ENCODE measurements at regions not wholly inside any gene's neighbourhood (a gene's known extent, or its start where the extent isn't known, plus 50 kb on each side); places are given as distances from the start of the nearest gene placed in this dataset.
"Not testable (repeated sequence)": the region's sequence is repeated elsewhere in the genome, so short reads cannot be mapped to it uniquely, and the experiment has no call there.

DNA sequence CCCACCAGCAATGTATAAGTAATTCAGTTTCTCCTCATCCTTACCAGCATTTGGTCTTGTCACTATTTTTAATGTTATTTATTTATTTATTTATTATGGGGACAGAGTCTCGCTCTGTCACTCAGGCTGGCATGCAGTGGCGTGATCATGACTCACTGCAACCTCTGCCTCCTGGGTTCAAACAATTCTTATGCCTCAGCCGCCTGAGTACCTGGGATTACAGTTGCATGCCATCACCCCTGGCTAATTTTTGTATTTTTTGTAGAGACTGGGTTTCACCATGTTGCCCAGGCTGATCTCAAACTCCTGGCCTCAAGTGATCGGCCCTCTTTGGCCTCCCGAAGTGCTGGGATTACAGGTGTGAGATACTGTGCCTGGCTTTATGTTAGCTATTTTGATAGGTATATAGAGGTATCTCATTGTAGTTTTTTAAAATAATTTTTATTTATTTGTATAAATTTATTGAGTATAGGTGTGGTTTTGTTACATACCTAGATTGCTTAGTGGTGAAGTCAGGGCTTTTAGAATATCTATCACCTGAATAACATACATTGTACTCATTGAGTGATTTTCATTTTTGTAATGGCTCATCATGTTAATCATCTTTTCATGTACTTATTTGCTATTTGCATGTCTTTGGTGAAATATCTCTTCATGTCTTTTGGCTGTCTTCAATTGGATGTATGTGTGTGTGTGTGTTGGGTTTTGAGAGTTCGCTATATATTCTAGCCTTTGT is 53.3 kb downstream of the TANC2 start:
- DNase-seq (ENCODE audit: low spot score): no peak

- DNase-seq (ENCODE audit: low spot score): no peak
Measured at GRCh38 chr17:63022567-63022966, 56.5 kb downstream of the TANC2 start.

DNA sequence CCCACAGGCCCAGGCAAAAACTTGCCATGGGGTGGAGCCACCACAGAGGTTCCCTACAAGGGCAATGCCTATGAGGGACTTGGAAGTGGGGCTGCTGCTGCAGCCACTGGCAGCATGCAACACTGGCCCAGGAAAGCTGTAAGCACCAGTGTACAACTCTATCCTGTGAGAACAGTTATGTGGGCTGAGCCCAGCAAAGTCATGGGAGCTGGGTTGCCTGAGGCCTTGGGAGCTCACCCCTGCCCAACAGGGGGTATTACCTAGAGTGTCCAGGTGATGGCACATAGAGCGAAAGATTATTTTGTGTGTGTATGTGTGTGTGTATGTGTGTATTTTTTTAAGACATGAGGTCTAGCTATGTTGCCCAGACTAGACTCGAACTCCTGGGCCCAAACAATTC is 57.0 kb downstream of the TANC2 start:
- DNase-seq (ENCODE audit: low spot score): no peak

GRCh38 chr17:63024201-63024600 is 58.2 kb downstream of the TANC2 start:
- no peak for DNase-seq (ENCODE audit: low spot score)

DNA sequence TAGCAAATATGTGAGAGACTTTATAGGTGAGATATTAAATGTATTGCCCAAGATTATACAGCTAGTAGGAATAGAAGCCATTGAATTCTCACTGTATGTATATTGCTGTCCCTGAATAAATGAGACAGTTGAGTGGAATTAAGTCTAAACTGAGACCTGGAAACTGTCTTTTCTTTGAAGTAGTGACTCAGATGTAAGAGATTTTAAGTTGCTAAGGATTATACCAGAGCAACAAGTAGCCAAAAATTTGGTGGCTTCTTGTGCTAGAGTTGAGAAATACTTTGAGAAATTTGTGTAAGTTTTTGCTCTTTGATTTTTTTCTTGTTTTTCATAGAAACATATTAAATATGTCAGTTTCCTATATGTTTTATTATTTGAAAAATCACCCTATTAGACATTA is 58.7 kb downstream of the TANC2 start:
- no peak for DNase-seq (ENCODE audit: low spot score)

DNA sequence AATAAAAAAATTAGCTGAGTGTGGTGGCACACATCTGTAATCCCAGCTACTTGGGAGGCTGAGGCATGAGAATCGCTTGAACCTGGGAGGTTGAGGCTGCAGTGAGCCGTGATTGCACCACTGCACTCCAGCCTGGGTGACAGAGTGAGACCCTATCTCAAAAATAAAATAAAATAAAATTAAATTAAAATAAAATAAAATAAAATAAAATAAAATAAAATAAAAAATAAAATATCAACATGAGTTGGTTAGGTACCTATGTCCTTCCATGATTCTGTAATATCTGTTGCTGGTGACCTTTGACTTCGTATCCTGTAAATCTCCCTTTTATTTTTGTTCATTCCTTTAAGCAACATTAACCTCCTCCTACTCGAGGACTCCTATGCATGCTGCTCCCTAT is 59.6 kb downstream of the TANC2 start:
- DNase-seq (ENCODE audit: low spot score): not testable (repeated sequence)

DNA sequence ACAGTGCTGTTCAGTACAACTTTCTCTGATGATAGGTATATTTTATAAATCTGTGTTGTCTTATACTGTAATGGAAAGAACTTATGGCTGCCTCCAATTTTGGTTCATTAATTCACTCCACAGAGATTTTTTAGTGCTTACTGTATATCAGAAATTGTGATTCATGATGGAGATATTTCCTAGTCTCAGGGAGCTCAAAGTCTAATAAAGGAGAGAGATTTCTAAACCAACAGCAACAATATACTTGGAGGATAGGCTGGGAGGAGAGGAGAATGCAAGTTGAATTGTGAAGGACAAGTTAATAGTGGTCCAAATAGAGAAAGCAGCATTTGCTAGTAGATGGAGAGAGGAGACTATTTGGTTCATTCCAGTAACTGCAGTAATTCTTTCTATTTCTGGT is 63.5 kb downstream of the TANC2 start:
- DNase-seq (ENCODE audit: low spot score): no peak

GRCh38 chr17:63032142-63032541 is 66.1 kb downstream of the TANC2 start:
- DNase-seq (ENCODE audit: low spot score): no peak

GRCh38 chr17:63033142-63033541 is 67.1 kb downstream of the TANC2 start:
- DNase-seq (ENCODE audit: low spot score): no peak

GRCh38 chr17:63035271-63035670 is 69.2 kb downstream of the TANC2 start:
- no peak for DNase-seq (ENCODE audit: low spot score)

DNA sequence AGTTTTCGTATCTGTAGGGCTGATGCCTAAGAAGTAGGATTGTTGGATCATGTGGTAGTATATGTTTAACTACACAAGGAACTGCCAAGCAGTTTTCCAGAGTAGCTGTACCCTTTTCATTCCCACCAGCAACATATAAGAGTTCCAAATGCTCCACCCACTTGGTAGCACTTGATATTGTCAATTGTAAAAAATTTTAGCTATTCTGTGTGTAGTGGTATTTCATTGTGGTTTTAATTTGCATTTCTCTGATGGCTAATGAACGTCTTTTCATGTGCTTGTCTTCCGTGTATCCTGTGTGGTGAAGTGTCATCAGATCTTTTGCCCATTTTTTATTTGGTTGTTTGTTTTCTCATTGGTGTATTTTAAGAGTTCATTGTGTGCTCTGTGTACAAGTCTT is 69.7 kb downstream of the TANC2 start:
- DNase-seq (ENCODE audit: low spot score): no peak

DNA sequence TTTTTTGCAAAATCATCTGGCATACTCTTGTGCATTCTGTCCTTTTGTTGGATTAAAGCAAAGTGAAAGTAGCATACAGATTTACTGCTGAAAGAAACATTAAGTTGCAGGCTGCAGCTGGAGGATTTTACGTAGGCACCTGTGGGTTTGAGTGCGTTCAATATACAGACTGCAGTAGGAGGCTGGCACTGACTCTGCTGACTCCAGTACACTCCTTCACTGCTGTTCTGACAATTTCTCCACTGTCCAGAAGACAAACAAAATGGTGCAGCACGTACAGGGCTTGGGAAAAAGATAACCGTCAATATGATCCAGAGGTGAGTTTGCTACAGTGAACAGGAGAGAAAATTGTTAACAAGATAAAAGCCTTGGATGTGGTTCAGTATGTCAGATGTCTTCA is 73.3 kb downstream of the TANC2 start:
- no peak for DNase-seq (ENCODE audit: low spot score)

DNA sequence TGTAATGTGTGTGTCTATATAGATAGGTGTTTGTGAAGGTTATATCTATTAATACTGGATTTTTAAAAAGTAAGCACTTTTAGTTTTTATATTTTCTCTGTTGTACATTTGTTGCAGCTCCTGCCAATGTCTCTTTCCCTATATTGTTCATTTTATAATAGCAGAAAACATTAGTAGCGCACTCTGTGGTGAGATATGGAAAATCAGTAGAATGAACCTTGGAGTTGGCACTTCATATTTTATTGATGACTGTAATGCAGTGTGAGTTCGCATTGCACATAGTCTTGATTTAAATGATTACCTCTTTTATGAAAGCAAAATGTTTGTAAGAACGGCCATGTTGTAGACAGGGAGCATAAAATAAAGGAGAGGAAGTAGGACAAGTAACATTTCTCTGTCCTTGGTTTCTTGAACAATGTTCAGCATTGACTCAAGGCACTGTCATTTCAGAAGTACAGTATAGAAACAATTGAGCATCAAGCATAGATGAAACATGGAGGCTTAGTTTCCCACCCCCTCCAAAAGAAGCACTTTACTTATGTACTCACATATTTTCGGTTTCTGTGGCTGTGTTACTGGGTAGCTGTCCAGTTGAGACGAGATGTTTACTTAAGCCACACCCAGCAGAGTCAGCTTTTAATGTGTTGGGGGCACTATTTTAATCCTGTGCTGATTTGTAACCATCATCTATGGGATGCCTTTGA is 74.0 kb downstream of the TANC2 start:
- no peak for DNase-seq (ENCODE audit: low spot score)

GRCh38 chr17:63040816-63041215 is 74.8 kb downstream of the TANC2 start:
- no peak for DNase-seq (ENCODE audit: low spot score)

- DNase-seq (ENCODE audit: low spot score): no peak
Measured at GRCh38 chr17:63041251-63041650, 75.2 kb downstream of the TANC2 start.

DNA sequence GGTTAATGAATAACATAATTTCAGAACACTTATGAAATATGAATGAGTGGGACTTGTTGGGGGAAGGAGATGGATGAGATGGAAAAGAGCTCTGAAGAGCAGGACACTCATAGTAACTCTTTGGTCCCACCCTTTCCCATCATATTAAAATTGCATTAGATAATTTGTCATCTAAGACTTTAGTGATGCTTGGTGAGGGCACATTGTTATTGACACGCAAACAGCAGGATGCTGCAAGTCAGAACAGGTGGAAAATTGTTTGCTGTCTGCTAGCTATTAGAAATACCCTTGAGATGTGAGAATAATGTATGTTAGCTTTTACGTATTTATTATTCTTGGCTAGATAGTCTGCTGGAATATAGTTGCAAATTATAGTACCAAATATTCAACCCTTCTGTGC is 75.7 kb downstream of the TANC2 start:
- DNase-seq (ENCODE audit: low spot score): no peak

- DNase-seq (ENCODE audit: low spot score): no peak
Measured at GRCh38 chr17:63042256-63042812, 76.3 kb downstream of the TANC2 start.

GRCh38 chr17:63057560-63057959 is 91.5 kb downstream of the TANC2 start:
- DNase-seq (ENCODE audit: low spot score): not testable (repeated sequence)

DNA sequence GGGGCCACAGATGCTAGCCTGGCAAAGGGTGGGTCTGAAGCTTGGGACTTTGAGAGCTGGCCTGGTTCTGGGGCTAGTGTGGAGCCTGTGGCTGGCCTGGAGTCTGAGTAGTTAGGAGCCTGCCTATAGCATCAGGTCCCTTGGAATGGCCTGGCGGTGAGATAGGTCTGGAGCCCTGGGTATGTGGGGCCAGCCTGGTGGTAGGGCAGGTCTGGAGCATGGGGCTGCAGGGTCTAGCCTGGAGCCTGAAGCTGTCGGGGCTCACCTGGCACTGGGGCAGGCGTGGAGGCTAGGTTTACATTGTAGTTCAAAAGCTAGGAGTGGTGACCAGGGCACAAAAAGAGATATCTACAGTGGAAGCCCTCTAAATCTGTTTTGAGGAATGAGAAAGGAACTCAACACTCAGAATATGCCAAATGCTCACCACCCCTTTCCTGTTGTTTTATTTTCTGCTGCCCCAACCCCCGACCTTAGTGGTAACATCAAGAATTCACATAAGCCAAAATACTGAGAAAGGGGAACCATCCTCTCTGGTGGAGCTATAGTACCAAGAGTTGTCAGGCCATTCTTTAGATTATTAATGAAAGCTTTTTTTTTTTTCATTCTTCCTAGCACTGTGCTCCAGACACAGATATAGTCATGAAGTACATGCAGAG is 100.3 kb downstream of the TANC2 start:
- no peak for DNase-seq (ENCODE audit: low spot score)

DNA sequence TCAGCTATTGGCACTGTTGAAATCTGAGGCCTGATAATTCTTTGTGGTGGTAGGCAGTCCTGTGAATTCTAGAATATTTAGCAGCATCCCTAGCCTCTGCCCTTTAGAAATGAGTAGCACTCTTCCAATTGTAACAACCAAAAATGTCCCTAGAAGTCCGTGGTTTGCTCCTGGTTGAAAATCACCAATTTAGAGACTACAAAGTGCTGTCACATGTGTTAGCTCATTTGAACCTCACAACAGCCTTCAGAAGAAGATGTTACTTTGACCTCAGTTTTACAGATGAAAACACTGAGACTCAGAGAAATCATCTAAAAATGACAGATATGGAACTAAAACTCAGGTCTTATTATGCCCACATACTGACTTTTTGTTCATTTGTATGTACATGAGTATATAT is 103.2 kb downstream of the TANC2 start:
- DNase-seq (ENCODE audit: low spot score): no peak

DNA sequence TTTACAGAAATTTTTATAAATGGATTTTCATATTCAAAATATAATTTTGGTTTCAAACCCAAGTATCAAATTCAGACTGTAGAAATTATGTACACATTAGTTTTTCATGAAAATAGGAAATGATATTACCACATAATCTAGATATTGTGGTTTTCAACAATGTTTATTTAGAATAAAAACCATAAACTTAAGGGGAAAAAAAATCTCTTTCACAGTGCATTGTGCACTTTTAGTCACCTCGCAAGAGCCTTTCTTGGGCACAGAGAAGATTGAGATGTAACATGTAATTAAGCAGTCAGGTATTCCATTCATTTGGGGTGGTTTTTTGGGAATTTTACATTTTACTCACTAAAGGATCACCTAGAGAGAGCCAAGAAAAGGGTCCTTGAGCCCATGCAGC is 104.0 kb downstream of the TANC2 start:
- no peak for DNase-seq (ENCODE audit: low spot score)

- no peak for DNase-seq (ENCODE audit: low spot score)
Measured at GRCh38 chr17:63071797-63072196, 105.8 kb downstream of the TANC2 start.

GRCh38 chr17:63075969-63076368 is 109.9 kb downstream of the TANC2 start:
- DNase-seq (ENCODE audit: low spot score): no peak

All from hematopoietic multipotent progenitor cell treated with erythropoietin and hydrocortisone succinate and interleukin-3 and kit ligand, for 15 days (in vitro differentiated cells).